Activated T-cell treated with anti-CD3 and anti-CD28 coated beads for 24 hours (primary cell): ENCODE measurements at regions not wholly inside any gene's neighbourhood (a gene's known extent, or its start where the extent isn't known, plus 50 kb on each side); places are given as distances from the start of the nearest gene placed in this dataset.

ENCODE experiments used
- DNase-seq: peaks from one replicate; pipeline ENCODE4 v3.0.0-alpha.2; 2020; ENCODE audit warnings: low read depth

DNA sequence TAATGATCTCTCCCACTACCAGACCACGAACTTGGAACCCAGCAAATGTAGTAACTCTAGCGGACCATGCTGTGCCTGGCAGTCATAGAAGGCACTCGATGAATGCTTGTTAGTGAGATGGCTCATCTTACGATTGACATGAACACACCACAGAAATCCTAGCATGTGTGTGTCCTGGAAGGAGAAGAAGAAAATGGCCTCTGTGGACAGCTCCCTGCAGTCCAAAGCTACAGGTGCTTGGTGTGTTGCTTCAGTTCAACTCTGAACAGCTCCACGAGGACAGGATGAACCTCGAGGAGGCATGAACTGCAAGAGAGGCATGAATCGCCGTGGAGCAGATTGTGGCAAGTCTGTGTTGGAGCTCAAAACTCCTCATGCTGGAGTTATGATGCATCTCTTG is 93.5 kb downstream of the KLF6 start:
- no peak for DNase-seq

DNA sequence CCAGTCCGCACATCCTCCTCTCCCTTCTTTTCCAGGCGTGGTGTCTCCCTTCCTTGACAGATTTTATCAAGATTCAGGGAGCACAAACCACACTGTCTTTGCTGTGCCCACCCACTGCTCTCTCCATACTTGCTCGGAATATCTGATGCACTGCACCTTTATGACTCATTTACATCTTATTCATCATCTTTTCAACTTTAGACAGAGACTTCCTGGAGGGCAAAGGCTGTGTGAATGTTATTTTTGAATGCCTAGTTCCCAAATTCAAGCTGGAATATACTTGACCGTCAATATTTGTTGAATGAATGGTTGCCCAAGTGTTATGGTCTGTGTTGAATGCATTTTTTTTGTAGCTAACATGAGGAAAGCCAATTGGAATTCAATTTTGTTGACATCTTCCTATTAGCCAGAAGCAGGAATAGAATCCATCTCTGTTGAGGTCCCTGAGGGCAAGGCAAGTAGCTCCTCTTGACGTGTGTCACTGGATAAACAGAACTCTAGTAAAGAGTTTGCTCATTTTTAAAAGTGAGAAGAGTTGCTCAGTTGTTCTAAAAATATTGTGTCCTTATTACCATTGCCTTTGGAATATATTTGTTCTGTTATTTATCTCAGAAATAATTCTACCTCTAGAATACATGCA is 95.0 kb downstream of the KLF6 start:
- no peak for DNase-seq

DNA sequence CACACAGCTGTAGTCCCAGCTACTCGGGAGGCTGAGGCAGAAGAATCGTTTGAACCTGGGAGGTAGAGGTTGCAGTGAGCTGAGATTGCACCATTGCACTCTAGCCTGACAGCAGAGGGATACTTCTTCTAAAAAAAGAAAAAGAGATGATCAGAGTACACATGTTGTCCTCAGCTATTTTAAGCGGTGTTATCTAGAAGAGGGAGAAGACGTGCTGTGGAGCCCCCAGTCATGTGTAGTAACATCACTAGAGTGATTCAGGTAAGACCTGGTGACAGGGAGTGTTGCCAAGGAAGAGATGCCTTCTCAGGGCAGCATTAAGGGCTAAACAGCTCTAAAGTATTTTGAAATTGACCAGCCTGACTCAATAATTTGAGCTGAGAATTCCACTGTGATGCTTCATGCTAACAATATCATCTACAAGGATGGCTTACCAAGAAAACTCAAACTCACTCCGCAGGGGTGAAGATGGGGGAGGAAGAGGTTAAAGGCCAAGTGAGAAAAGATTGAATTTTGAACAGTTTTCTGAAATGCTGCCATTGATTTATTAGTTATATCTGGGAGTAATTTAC is 97.4 kb downstream of the KLF6 start:
- DNase-seq: no peak

DNA sequence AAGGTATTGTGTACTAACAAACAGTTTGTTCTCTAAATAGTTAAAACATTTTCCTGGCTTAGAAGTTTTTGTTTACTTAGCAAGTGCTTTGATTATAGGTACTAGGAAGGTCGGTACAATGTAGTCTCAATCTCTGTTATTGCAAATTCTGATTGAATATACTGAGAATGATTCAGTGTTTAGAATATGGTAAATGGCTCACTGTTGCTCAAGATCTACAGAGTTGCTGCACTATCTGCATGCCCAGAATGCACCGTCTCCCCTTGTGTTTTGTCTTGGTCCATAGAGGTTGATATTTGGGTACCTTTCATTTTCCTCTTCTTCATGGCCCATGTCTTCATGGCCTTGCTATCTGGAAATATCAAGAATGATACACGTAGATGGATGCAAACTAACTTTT is 99.6 kb downstream of the KLF6 start:
- no peak for DNase-seq

DNA sequence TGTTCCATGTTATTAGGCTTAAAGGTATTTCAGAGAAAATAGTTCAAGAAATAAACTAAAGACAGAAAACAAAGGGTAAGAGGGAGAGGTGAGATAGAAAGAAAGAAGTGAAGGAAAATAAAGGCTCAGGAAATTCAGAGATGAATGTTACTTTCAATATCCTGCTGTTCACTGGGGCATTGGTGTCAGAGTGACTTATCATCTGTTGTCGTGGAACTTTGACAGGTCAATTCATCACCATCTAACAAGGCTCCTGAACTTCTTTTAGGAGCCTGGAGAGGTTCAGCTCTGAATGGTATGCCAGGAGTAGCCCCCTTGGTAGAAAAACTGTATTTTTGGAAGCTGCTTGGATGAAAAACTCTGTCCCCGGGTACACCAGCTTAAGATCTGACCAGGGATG is 100.1 kb downstream of the KLF6 start:
- DNase-seq: no peak

DNA sequence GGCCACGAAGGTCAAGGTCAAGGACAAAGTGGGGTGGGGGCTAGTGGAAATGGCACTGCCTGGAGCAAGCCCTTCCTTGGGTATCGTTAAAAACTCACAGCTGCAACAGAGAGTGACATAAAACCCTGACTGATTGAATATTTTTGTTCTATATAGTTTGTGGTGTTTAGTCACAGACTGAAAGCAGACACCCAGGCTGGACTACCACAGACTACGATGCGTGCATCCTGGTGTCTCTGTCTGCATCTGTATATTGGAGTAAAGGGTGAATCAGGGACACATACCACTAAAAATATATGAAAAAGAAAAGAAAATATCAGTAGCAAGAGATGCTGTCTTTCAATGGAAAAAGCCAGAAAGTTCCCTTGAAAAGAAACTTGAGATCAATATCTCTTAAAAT is 101.4 kb downstream of the KLF6 start:
- no peak for DNase-seq

DNA sequence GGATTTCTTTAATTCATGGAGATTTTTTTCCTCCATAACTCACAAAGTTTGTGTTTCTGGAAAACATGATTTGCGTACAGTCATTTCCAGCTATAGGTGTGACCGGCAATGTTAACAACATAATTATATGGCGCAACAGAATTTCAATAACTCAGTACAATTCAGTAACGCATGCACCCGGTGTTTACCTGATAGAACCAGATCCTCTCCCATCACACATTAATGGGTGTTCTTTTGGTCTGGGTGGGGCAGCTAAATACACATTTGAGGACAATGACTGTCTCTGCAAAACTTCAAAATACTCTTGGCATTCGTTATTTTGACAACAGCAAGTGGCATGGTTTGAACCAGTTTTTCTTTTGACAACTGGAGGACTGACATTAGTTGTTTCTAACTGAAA is 102.3 kb downstream of the KLF6 start:
- no peak for DNase-seq

DNA sequence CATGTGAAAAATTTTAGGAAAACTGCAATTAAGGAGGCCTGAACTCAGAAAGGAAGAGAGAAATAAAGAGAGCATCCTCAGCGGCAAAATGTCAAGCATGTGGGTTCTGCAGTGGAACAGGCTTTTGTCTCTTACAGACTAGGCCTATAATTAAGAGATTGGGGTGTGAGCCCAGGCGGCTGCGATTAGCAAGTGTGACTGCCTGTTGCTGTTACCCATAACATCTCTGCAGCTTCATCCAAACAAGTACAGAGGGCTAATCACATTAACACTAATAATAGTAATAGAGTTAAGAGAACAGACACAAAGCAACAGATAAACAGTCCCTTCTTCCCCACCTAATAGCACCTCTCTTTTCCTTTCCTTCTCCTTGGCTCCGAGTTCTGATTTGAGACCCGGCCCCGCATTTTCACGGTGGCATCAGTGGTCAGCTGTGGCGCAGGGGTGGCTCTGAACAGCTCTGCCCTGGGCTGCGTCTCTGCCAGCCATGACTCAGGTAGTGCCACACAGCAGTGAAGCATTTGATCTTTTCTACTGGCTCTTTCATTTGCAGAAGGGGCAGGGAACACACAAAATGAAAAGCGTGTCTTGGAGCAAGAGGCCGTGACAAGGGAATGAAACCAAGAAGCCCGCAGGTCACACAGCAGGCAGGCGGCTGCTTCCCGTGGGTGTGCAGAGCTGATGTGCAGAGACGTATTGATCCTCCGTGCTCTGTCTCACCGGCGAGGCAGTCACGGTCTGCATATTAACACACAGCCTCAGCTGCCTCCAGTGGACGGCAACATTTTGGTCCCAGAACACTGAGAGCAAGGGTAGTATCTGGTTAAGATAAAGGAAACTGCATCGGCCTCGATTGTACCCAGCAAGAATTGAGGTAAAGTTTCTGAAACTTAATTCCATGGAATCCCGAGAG is 103.1 kb downstream of the KLF6 start:
- no peak for DNase-seq

DNA sequence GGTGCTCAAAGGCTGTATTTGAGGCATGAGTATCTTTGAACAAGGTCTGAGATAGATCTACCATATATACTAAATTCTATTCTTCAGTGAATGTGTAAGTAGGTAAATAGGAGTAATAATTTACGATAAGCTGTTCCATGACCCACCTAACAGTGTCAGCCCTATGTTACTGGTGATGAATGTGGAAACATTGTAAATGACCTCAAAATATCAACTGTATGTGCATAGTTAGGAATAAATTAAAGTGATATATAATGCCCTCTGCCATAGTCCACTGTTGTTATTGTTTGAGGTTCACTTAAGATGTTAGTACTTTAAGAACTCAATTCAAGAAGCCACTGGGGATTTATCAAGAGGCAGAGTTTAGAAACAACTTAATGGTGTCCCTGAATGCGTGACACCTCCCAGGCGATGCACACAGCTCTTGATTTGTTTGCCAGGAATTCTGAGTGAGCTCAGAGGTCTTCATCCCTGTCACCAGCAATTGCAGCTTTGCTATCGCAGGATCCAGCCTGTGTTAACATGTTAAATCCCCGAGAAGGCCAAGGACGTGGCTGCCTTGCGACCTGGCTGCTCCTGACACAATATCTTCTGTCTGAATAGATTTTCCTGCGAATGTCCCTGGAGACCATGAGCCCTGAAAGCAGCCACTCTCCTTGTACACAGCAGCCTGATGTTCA is 104.9 kb downstream of the KLF6 start:
- no peak for DNase-seq

DNA sequence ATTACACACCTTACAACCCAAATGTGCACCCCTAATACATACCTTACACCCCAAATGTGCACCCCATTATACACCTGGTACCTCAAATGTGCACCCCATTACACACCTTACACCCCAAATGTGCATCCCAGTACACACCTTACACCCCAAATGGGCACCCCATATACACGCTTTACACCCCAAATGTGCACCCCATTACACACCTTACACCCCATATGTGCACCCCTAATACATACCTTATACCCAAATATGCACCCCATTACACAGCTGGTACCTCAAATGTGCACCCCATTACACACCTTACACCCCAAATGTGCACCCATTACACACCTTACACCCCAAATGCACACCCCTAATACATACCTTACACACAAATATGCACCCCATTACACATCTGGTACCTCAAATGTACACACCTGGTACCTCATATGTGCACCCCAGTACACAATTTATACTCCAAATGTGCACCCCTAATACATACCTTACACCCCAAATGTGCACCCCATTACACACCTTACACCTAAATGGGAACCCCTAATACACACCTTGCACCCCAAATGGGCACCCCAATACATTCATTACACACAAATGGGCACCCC is 106.3 kb downstream of the KLF6 start:
- DNase-seq: no peak

DNA sequence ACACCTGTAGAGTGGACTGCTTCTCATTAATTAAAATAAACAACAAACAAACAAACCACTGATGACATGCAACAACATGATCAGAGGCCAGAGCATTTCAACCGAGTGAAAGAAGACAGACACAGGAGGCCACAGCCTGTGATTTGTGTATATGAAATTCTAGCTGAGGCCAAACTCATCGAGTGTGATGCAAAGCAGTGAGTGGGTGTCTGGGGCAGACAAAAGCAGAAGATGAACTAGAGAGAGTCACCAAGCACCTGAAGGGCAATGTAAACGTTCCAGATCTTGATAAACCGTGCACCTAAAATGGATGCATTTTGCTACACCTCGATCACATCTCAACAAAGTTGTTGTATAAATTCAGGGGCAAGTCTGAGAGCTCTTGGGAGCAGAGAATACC is 108.4 kb downstream of the KLF6 start:
- no peak for DNase-seq

DNA sequence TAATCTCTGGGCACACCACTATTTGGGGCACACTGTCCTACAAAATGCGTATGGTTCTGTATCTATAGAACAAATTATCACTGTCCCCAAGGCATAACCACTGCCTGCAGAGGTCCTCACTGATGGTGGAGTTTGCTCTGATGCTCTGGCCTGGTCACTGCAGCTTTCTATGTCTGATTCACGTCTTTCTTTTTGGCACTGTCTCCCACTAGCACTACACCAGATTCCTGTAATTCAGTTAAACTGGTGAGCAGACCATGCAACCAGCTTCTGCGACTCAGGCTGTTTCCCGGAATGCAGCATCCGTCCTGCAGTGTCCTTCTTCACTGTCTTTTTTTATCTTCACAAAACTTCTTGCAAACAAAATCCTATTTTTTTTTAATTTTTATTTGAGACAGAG is 112.8 kb downstream of the KLF6 start:
- no peak for DNase-seq

DNA sequence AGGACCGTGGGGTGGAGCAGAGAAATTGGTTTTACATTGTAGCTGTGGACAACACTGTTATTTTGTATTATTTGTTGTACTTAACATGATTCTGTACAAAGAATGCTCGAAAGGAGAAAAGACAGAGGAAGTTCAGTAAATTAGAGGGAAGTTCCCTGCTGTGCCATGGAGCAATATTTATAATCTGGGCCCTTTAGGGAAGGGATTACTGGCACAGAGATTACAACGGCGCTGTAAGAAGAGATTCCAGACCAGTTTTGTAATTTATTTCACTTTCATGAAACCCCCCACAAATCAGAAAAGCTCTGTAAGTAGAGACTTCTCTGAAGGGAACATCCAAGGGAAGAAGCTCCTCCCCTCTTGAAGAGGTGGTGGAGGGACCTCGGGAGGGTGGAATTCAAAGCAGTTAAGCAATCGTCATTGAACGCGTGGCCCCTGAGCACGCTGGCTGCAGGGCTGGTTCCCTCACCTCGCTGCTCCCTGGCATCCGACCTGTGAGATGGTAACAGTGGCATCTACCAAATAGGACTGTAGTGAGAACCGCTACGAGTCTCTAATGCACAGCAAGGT is 113.5 kb downstream of the KLF6 start:
- DNase-seq: no peak

DNA sequence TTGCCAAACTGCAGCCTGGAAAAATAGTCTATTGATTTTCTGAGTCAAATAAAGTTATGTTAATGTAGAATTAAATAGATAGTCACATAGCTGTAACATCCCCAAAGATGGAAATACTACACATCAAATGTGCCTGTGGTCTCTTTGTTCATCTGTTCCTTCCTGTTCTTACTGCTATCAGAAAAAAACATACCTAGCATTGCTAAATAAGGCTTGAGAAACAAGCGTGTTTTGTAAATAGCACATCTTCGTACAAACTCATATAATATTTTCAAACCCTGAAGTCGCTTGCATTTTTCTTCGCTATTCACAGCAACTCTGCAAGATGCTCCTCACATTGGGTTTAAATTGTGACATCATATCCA is 116.1 kb downstream of the KLF6 start:
- no peak for DNase-seq

DNA sequence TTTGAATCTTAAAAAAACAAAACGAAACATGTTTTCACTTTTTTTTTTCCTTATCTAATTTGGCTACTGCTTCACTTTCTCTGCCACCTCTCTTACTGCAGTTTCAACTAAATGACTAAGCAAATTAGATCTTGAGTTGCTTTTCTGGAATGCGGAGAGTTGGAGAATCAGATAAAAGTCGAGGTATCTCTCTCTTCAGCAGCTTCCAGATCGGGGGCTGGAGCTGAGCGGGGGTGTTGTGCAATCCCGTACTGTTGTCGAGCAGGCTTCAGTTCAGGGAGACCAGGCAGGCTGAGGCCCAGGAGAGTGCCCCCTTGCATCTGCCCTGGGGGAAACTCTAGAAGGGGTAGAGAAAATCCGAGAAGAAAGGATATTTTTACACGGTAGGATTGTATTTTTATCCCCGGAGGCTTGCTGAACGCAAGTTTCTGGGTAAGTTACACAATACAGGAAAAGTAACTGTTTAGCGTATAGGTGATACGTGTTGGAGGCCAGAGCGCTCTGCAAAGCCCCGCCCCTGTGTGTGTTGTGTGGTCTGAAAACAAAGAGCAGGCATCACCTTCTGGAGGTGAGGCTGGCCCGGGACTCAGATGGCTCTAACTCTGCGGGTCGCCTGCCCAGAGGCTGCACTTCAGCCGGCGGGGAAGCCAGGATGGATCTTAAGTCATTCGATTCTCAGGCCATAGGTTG is 116.6 kb downstream of the KLF6 start:
- DNase-seq: peak; percentile 32

DNA sequence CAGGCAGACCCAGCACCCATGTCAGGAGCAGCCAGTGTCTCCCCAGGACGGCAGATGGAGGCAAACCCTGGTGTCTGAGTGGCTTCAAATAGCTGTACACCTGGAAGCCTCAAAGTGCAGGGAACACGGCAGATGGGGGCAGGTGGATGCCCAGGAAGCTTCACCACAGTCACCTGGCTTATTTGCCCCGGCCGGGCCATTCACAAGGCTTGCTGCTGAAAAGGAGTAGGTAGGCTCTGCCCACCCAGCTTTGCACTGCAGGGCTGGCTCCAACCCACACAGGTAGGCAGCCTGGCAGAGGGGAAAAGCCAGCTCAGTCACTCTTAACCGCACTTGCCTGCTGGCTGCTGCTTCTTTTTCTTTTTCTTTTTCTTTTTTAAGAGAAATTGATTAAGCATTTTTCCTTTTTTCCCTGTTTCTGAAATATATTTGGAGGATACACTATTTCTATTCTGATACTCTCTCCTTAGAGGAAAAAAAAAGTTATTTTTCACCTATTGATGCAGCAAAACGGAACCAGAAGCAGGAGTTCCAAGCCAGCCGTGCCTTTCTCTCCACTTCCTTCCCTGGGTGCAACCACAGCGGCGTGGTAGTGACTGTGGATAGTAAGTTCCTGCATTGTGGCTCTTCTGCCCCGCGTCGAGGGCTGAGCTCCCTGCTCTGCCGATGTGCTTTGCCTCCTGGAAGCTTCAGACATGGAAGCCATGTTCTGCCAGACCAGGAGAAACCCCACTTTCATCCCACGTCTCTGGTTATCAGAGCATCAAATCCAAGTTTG is 118.3 kb downstream of the KLF6 start:
- DNase-seq: peak; percentile 9

DNA sequence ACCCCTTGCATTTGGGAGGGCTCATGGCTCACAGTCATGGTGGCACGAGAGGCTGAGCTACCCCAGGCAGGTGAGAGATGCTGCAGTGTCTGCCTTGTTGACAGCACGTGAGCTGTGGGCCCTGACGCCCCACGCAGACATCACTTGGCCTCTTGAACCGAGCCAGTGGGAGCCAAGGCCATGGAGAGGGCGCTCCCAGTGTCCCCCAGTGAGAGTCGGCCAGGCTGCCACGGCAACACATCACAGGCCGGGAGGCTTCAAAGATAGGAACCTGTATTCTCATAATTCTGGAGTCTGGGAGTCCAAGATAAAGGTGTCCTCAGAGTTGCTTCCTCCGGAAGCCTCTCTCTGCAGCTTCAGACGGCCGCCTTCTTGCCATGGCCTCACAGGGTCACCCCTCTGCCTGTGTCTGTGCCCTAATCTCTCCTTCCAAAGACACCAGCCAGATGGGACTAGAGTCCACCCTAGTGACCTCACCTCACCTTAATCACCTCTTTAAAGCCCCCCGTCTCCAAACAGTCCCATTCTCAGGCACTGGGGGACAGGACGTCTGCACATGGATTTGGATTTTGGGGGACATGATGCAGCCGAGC is 119.6 kb downstream of the KLF6 start:
- no peak for DNase-seq

DNA sequence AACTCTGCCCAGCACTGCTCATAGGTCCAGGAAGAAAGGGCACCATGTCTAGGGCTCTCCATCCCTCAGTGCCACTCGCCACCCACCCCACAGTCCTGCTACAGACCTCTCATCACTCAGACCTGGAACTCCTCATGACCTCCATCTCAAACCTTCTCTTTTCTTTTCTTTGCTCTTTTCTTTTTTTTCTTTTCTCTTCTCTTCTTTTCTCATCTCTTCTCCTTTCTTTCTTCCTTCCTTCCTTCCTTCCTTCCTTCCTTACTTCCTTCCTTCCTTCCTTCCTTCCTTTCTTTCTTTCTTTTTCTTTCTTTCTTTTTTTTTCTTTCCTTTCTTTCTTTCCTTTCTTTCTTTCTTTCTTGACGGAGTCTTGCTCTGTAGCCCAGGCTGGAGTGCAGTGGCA is 122.2 kb downstream of the KLF6 start:
- DNase-seq: no peak

DNA sequence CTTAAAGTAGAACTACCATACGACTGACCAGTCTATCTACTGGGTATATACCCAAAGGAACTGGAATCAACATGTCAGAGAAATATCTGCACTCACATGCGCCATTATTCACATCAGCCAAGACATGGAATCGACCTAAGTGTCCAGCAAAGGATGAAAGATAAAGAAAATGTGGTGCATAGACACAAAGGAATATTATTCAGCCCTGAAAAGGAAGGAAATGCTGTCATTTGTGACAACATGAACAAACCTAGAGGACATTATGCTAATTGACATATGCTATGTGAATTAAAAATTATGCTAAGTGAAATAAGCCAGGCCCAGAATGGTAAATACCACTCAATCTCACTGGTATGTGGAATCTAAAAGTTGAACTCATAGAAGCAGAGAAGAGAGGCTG is 123.7 kb downstream of the KLF6 start:
- DNase-seq: no peak

DNA sequence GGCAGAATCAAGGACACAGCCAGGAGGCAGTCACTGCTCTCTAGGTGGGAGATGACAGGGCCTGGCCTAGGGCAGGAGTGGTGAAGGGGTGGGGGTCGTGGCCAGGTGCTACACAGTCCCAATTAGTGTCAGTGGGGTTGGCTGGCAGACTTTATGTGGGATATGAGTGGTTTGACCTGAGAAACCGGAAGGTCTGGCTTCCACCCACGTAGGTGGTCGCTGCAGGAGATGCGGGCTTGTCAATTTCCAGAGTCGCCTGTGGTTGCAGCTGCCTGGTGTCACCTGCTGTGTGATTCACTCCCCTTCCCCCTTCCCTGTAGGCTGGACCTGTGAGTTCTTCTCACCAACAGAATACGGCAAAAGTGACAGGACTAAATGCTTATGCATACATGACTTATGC is 124.3 kb downstream of the KLF6 start:
- no peak for DNase-seq
